ENCODE measurements at regions not wholly inside any gene's neighbourhood (a gene's known extent, or its start where the extent isn't known, plus 50 kb on each side); places are given as distances from the start of the nearest gene placed in this dataset.

GRCh38 chr2:18986046-18986445, 372.4 kb downstream of the OSR1 start:
- Histone ChIP-seq H3K36me3 (no peaks in the 10 kb centered on the region), H3K4me3 (no peak overlapping the region), H3K27me3 (no peaks in the 10 kb centered on the region), H3K4me1 (peaks cover 0 to 7% (median 3%) of the 10 kb centered on the region in 4 donors), H3K27ac (no peak overlapping the region), H3K9me3 (no peaks in the 10 kb centered on the region)
- ATAC-seq (ENCODE audit: low FRiP score in 2 of 2): no peak
- TF ChIP-seq CTCF (IDR thresholded peaks at IDR 0.05) (no peak), EP300 (IDR thresholded peaks at IDR 0.05) (no peak), POLR2A (IDR thresholded peaks at IDR 0.05) (no peak), POLR2AphosphoS5 (IDR thresholded peaks at IDR 0.05) (no peak)
- no peak for DNase-seq

- H3K27ac ChIP-seq: no peak overlapping the region
- H3K27me3 ChIP-seq: no peaks in the 10 kb centered on the region
- no peaks in the 10 kb centered on the region for H3K36me3 ChIP-seq
- no peaks in the 10 kb centered on the region for H3K9me3 ChIP-seq
- TF ChIP-seq CTCF (IDR thresholded peaks at IDR 0.05): no peak
- TF ChIP-seq POLR2AphosphoS5 (IDR thresholded peaks at IDR 0.05): no peak
- TF ChIP-seq POLR2A (IDR thresholded peaks at IDR 0.05): no peak
- TF ChIP-seq EP300 (IDR thresholded peaks at IDR 0.05): no peak
- DNase-seq (no peak), ATAC-seq (ENCODE audit: low FRiP score in 2 of 2) (no peak)
- H3K4me1 ChIP-seq: no peaks in the 10 kb centered on the region
- 68 to 82% methylated on average over 6 of the region's 6 CpGs for WGBS, 2 donors
- H3K4me3 ChIP-seq: no peak overlapping the region
These were observed 377.5 kb downstream of the OSR1 start for GRCh38 chr2:18980786-18981430.

GRCh38 chr2:18980104-18980785, 378.2 kb downstream of the OSR1 start:
- TF ChIP-seq EP300 (IDR thresholded peaks at IDR 0.05) (no peak), POLR2AphosphoS5 (IDR thresholded peaks at IDR 0.05) (no peak), POLR2A (IDR thresholded peaks at IDR 0.05) (no peak), CTCF (IDR thresholded peaks at IDR 0.05) (no peak)
- Histone ChIP-seq H3K9me3 (no peaks in the 10 kb centered on the region), H3K27me3 (no peaks in the 10 kb centered on the region), H3K4me3 (no peak overlapping the region), H3K4me1 (peaks cover 0 to 4% (median 0%) of the 10 kb centered on the region in 4 donors), H3K36me3 (no peaks in the 10 kb centered on the region), H3K27ac (no peak overlapping the region)
- DNase-seq (no peak), ATAC-seq (ENCODE audit: low FRiP score in 2 of 2) (no peak)
- WGBS, 2 donors: 70 to 72% methylated on average over 5 of the region's 5 CpGs

GRCh38 chr2:18977409-18977808, 381.0 kb downstream of the OSR1 start:
- DNase-seq (no peak), ATAC-seq (ENCODE audit: low FRiP score in 2 of 2) (no peak)
- Histone ChIP-seq H3K9me3 (no peaks in the 10 kb centered on the region), H3K27ac (no peak overlapping the region), H3K4me1 (peaks cover 0 to 4% (median 0%) of the 10 kb centered on the region in 4 donors), H3K4me3 (no peak overlapping the region), H3K36me3 (no peaks in the 10 kb centered on the region), H3K27me3 (no peaks in the 10 kb centered on the region)
- no peak for TF ChIP-seq POLR2AphosphoS5 (IDR thresholded peaks at IDR 0.05)
- WGBS, 2 donors: 69 to 75% methylated on average over 3 of the region's 3 CpGs

- 63 to 71% methylated on average over 14 of the region's 14 CpGs for WGBS, 2 donors
- DNase-seq (no peak), ATAC-seq (ENCODE audit: low FRiP score in 2 of 2) (peak in 1 of 2 donors; percentile 73)
- Histone ChIP-seq H3K4me3 (no peak overlapping the region), H3K27ac (peak overlapping the region; percentile 4 to 42 (median 38)), H3K4me1 (peaks cover 0 to 4% (median 0%) of the 10 kb centered on the region in 4 donors), H3K9me3 (no peaks in the 10 kb centered on the region), H3K27me3 (no peaks in the 10 kb centered on the region), H3K36me3 (no peaks in the 10 kb centered on the region)
- TF ChIP-seq POLR2A (IDR thresholded peaks at IDR 0.05): no peak
These were observed 382.1 kb downstream of the OSR1 start for GRCh38 chr2:18976168-18976961.

Measured in upper lobe of left lung (tissue), 6 donors.